GM18499 (cell line): ENCODE measurements at regions not wholly inside any gene's neighbourhood (a gene's known extent, or its start where the extent isn't known, plus 50 kb on each side); places are given as distances from the start of the nearest gene placed in this dataset.

Source experiments
- ATAC-seq: cut with Tn5 transposase; IDR thresholded peaks from one replicate; pipeline ENCODE4 v1.9.1; 2021; ENCODE audit warnings: moderate number of reproducible peaks; ENCODE audit not compliant: insufficient read depth, unreplicated experiment

DNA sequence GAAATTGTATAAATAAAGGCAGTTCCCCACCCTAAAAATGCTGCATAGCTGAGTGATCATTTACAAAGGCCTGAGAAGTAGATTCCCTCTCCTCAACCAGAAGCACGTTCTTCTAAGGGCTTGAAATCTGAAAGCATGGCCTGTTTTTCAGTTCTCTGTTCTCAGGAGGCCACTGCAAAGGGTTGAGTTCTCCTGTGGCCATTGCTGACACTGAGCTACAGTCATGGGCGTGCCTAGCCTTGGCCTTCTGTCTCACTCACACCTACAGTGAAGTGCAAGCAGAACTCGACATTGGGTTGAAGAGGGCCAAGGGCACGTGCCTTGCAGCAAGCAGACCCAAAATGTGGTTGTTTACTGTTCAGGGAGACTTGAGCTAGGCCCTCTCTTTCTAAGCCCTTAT is 276.6 kb upstream of the VLDLR start:
- no peak for ATAC-seq

DNA sequence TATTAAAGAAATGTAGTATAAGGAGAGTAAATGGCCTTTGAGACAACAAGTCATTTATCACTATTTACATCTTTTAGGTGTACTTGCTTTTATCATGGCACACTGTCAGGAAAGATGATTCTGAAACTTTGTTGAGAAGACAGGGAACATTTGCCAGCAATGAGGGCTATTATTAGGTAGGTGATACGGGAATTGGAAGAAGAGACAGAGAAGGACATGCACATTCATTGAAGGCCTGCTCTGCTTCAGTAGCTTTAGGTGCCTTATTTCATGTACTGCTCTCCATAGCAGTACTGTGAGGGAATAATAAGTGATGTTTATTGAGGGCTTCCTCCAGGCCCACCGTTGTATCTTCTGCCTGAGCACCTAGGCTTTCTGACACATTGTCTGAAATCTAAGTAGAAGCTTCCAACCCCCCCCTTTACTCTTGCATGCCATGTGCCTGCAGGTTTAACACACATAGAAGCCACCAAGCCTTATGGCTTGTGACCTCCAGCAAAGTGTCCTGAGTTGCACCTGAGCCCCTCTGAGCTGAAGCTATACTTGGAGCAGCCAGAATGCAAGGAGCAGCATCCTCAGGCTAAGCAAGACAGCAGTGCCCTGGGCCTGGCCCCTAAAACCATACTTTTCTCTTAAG is 275.2 kb upstream of the VLDLR start:
- no peak for ATAC-seq

DNA sequence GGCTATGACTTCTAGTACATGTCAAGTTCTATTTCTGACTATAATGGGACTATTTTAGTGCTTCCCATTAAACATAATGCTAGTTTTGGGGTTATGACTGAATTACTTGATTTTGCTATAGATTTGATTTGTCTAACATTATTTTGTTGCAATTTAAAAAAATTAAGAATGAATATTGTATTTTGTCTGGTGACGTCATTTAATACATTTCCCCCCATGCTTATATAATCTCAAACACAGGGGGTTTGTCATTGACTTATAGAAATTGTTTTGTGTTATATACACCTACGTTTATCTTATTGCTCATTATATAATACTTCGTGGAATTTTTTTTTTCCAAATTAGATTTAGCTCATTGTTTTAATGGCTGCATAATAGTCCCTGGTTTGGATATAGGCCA is 270.3 kb upstream of the VLDLR start:
- no peak for ATAC-seq

DNA sequence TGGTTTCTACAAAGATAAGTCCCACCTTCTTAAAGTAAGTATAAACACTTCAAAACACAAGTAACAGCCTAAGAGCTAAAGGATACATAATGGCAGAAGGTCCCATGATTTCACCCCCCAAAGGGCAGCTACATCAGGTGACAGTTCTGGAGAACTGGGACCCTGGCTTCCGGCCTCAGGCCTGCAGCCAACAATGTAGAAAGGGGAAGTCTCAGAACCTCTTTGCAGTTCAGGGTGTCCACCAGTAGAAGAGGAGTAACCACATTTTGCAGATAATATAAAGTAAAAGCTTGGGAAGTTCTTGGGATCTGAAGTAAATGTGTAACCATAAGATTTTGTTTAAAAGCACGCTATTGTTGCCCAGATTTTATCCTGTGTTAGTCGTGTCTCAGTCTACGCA is 267.4 kb upstream of the VLDLR start:
- no peak for ATAC-seq

DNA sequence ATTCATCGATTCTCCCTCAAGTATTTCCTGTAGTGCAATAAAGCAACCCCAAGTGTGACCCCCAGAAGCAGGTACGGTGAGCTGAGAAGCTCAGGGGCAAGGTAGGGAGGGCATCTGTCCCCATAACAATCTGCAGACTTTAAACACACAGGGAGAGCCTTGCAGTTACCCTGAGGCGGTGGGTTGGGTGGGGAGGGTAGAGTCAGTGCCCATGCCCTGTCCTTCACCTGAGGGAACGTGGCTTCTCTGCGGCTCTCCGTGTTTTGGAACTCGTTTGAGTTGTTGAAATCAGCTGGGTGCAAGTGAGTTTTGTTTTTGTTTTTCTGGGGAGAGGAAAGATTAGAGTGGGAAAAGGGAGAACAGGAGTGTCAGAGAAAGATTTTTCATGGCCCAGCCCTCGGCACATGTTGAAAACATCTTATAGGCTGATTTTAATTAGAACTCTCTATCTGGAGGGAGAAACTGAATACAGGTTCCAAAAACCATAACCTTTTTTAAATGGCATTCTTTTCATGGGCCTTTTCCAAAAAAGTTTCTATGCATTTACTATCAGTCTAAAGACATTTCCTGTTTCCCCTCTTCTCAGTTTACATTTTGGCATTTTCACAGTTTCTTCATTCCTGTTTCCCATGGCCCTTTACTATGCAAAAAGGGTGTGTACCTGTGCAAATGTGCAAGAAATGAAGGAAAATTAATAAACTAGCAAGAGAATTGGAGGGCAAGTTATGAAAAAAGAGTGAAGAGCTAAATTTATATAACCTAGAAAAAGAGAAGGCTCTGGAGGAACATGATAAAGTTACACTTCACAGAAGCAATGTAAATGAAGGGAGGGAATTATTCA is 266.5 kb upstream of the VLDLR start:
- ATAC-seq = no peak

DNA sequence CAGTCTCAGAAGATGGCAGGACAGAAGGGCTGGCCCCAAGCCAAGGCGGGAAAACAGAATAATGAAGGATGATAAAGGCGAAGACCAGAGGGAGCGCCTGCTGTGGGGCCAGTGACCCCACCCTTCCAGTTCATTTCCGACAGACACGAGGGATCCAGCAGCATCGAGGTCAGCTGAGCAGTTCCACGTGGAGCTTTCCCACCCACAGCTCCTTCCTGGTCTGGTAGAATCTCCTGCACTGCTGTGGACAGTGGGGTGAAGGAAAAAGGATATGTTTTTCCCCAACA is 265.9 kb upstream of the VLDLR start:
- no peak for ATAC-seq

DNA sequence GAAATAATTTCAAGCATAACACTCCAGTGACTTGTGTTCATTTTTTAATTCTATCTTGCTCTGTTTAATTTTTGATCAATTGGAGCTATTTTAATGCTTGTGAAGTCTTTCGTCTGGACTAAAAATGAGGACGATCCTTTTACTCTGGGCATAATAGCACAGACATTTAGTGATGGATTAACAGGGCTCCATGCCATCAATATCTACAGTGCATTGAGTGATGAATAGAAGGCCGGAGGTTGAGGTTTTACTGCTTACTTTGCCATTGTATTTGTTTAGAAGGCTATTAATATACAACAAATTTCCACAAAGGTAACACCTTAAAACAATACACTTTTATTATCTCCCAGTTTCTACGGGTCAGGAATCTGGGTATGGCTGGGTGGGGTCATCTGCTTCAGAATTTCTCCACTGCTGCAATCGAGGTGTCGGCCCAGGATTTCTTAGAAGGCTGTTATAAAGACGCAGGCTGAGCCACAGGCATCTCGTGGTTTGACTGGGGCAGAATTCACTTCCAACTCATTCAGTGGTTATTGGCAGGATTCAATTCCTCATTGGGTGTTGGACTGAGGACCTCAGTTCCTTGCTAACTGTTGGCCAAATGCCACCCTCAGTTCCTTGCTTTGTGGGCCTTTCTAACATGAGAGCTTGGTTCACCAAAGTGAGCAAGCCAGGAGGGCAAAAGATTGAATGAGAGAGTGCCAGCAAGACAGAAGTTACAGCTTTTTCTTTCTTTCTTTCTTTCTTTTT is 265.4 kb upstream of the VLDLR start:
- ATAC-seq = no peak

DNA sequence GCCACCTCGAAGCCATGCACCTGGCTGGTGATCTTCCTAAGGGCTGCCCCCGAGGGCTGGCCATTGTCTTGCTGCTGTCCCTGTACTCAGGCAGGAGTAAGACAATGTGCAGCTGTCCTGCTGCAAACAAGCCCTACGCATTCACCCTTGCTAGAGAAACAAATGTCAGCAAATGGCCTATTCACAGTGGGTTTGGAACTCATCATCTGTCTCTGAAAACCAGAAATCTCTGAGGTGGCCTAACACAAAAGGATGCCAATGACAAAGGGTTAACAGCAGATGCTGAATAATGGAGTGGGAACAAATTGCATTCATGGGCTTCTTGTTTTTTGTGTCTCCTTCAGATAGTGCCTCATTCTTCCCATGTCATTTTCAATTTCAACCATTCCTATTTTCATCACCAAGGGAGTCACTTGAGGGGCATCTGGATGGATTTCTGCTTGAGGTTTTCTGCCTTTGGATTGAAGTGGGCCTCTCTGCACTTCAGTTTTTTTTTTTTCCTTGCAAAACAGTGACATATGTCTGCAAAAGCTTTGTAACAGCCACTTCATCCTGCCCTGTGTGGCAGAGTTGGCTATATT is 261.6 kb upstream of the VLDLR start:
- ATAC-seq = no peak

DNA sequence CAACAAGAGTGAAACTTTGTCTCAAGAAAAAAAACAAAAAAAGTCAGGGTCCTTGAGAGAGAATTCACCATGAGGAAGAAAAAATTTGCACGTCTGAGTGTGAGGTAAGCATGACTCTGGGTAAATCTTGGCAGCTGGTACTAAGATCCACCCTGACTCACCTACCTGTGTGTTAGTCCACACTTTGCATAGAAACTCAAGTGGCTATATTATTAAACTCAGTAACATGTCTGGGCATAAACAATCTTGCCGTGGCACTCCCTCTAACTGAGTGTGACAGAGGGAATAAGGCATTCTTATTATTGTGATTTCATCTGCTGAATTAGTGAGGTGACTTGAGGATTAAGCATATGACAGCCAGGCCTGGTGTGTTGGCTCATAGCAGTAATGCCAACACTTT is 259.4 kb upstream of the VLDLR start:
- ATAC-seq = no peak

DNA sequence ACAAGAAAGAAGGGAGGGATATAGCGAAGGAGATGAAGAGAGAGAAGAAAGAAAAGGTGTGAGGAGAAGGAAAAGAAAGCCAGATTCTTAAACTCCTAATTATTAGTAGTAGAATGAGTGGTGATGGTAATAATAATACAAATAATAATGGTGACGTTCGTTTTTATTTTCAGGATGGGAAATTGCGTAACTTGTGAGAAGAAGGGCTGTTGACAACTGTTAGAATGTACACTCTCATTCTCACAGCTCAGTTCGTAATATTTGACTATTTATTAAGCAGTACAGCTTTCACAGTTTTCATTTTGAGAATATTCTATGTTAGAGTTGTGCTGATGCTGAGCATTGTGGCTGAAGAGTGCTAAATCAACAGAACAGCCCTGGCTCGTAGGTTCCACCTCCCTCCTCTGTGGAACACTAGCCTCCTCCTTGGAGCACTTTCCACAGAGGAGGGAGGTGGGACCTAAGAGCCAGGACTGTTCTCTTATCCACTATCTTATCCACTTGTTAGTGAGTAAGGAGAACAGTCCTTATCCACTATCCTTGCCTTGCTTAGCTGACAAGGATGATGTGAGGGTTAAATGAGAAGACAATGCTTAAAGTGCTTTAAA is 258.3 kb upstream of the VLDLR start:
- ATAC-seq = no peak

DNA sequence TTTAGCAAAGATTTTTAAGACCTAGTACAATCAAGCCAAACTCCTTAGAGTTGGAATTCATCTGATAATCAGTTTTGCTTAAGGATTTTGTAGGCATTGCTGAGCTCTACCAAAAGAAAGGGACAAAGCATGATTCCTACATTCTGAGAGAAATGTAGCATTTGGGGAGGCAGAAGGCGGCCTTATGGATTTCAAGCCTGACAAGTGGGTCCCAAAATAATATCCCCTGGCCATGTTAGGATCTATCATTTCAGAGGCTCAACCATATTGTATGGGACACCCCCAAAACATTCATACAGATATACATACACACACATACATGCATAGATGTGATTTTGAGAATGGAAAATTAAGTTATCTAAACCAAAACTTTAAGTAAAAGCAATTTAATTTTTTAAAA is 257.8 kb upstream of the VLDLR start:
- ATAC-seq = no peak

DNA sequence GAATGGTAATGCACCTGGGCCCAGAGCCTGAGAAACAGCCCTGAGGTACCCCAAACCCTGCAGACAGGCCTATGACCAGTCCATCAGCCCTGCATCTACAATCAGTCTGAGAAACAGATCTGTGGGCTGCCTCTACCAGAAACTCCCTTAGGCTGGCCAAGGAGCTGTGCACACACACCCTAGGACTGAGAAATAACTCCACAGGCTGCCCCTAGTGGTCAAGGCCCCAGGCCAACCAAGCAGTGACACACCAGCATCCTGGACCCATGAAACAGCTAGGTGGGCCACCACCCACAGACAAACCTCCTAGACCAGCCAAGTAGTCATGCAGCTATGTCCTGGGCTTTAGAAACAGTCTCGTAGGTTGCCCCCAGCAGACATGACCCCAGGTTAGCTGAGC is 253.6 kb upstream of the VLDLR start:
- ATAC-seq = no peak

DNA sequence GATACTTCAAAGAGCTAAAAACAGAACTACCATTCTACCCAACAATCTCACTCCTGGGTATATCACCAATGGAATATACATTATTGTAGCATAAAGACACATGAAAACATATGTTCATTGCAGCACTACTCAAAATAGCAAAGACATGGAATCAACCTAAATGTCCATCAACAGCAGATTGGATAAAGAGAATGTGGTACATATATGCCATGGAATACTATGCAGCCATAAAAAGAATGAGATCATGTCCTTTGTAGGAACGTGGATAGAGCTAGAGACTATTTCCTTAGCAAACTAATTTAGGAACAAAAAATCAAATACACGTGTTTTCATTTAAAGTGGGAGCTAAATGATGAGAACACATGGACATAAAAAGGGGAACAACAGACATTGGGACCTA is 247.9 kb upstream of the VLDLR start:
- ATAC-seq = no peak

DNA sequence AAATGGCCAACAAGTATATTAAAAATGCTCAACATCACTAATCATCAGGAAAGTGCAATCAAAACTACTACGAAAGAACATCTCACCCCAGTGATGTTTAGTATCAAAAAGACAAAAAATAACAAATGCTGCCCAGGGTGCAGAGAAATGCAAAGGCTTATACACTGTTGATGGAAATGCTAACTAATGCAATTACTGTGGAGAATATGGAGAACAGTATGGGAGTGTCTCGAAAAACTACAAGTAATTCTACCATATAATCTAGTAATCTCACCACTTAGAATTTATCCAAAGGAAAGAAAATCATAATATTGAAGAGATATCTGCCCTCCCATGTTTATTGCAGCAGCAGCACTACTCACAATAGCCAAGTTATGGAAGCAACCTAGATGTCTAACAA is 246.5 kb upstream of the VLDLR start:
- no peak for ATAC-seq

DNA sequence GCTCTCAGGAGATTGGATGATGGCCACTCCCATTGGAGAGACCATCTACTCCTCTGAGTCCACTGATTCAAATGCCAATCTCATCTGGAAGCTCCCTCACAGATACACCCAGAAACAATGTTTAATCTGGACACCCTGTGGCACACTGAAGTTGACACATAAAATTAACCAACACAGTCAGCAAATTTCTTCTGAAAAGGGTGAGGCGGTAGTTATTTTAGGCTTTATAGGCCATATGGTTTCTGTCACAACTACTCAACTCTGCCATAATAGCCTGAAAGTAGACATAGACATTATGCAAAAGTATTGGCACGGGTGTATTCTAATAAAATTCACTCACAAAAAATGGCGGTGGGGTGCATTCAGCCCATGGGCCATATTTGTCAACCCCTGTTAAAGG is 244.5 kb upstream of the VLDLR start:
- no peak for ATAC-seq

DNA sequence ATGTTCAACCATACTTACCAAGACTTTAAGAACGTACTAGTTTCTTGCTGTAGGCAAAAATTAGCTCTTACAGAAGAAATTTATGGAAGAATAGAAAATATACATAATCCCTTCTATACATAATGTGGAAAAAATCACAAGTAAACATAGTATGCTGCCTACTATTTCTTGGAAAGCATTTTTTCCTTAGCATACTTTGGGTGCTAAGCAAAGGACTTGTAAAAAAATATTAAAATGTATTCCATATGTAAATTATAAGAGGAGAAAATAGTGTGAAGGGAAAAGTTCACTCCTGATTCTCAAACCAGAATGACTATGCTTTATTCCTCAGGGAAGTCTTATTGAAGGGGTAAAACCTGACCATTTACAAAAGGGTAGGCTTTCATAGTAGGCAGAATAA is 243.8 kb upstream of the VLDLR start:
- ATAC-seq = no peak

DNA sequence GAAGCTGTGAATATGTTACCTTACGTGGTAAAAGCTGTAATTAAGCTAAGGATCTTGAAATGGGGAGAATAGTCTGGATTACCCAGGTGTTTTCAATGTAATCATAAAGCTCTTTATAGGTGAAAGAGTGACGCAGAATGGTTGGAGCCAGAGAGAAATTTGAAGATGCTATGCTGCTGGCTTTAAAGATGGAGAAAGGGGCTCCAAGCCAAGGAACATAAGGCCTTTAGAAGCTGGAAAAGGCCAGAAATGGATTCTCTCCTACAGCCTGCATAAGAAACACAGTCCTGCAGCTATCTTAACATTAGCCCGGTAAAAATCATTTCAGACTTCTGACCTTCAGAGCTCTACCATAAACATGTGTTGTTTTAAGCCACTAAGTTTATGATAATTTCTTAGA is 243.3 kb upstream of the VLDLR start:
- ATAC-seq = no peak

DNA sequence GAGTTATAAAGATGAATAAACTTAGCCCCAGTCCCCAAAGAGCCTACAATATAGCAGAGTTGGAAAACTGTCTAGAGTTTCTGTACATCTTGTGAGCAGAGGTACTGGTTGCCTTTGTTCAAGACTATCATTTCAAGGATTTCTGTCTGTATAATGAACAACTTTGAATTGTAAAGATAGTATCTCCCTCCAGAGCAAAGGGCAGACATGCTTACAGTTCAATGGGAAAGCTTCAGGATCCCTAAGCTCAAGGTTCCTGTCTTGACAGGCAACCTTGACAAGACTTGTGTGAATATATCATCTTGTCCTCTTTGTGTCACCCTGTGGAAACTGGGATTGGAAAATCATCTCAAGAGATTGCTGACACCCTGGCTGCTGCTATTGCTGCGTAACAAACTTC is 242.8 kb upstream of the VLDLR start:
- ATAC-seq = no peak

DNA sequence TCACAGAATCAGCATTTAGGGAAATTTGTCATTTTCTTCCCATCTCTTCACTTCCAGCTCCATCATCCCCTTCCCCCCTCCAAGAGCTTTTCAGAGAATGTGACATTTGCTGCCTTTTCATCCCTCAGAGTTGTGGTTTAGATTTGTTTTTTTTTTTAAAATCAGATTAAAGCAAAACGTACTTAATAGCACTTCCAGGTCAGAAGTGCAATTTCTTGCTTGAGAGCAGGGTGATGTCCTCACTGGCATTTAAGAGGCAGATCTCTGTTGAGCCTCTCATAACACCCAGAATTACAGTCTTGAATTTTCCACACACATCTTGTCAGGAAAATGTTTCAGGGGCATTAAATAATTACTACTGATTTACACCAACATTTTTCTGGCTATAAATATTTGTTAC is 236.8 kb upstream of the VLDLR start:
- no peak for ATAC-seq

DNA sequence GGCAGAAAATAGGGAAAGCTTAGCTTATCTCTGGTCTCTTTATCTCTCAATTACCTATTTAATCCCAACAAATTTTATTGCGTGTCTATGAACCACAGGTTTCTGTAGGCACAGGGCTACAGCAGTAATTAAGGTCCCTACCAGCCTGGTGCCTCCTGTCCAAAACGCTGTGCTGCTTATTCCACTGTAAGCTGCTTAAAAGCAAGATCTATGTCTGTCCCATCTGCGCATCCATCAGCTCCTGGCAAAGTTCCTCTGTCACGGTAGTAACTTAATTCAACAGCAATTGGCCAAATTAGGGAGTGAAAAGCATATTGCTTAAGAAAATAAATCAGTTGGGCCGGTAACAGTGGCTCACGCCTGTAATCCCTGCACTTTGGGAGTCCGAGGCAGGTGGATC is 235.8 kb upstream of the VLDLR start:
- no peak for ATAC-seq

DNA sequence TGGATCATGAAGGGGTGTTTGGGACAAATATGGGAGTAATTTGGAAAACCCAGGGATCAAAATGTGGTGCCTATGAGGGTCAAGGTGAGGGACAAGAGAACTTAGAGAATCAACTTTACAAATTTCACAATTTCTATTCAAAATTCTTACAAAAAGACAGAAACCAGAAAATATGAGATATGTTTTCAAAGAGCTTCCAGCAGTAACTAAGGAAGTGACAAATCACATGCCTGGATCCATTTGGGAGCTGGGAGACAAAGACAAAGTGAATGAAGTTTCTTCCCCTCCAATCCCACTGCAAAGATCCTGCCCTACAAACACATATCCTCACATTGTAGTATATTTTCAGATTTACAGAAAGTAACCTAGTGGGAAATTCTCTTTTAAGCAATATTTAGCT is 235.0 kb upstream of the VLDLR start:
- ATAC-seq = no peak
